ENCODE measurements at regions not wholly inside any gene's neighbourhood (a gene's known extent, or its start where the extent isn't known, plus 50 kb on each side); places are given as distances from the start of the nearest gene placed in this dataset.

GRCh38 chrX:81996166-81996565 is 794.3 kb downstream of the SH3BGRL start:
- Histone ChIP-seq H3F3A (ENCODE audit: insufficient read depth, low read length) (no peaks in the 10 kb centered on the region), H3K27me3 (replicated peaks; ENCODE audit: insufficient read depth, low read length) (no peaks in the 10 kb centered on the region), H3K9me3 (replicated peaks; ENCODE audit: insufficient read depth, low read length) (no peaks in the 10 kb centered on the region), H3K9ac (ENCODE audit: low read length) (no peak overlapping the region), H3K4me3 (ENCODE audit: low read length) (no peak overlapping the region), H3K9me2 (replicated peaks; ENCODE audit: insufficient read depth, low read length) (no peaks in the 10 kb centered on the region), H3K4me2 (ENCODE audit: low read depth, low read length) (no peak overlapping the region), H4K20me1 (ENCODE audit: insufficient read depth, low read length) (no peaks in the 10 kb centered on the region), H3K27ac (ENCODE audit: low read length) (no peak overlapping the region), H2AFZ (ENCODE audit: low read length) (no peak overlapping the region), H3K4me1 (ENCODE audit: low read length) (no peaks in the 10 kb centered on the region), H3K36me3 (replicated peaks; ENCODE audit: insufficient read depth, low read length) (no peaks in the 10 kb centered on the region), H3K79me2 (ENCODE audit: low read length) (no peaks in the 10 kb centered on the region)
- no peak for DNase-seq
- TF ChIP-seq EZH2phosphoT487 (IDR thresholded peaks at IDR 0.05; ENCODE audit: low read length): no peak
- no peak for TF ChIP-seq CTCF (IDR thresholded peaks at IDR 0.05; ENCODE audit: low read length)
- no peak for TF ChIP-seq EZH2 (optimal IDR thresholded peaks at IDR 0.05; ENCODE audit: low read depth, low read length)

GRCh38 chrX:82029571-82030218 is 827.8 kb downstream of the SH3BGRL start:
- Histone ChIP-seq H4K20me1 (ENCODE audit: insufficient read depth, low read length) (no peaks in the 10 kb centered on the region), H3K9ac (ENCODE audit: low read length) (no peak overlapping the region), H3K9me3 (replicated peaks; ENCODE audit: insufficient read depth, low read length) (no peaks in the 10 kb centered on the region), H2AFZ (ENCODE audit: low read length) (no peak overlapping the region), H3K79me2 (ENCODE audit: low read length) (no peaks in the 10 kb centered on the region), H3K9me2 (replicated peaks; ENCODE audit: insufficient read depth, low read length) (no peaks in the 10 kb centered on the region), H3K27me3 (replicated peaks; ENCODE audit: insufficient read depth, low read length) (no peaks in the 10 kb centered on the region), H3K4me1 (ENCODE audit: low read length) (no peaks in the 10 kb centered on the region), H3K4me3 (ENCODE audit: low read length) (no peak overlapping the region), H3F3A (ENCODE audit: insufficient read depth, low read length) (no peaks in the 10 kb centered on the region), H3K27ac (ENCODE audit: low read length) (no peak overlapping the region), H3K36me3 (replicated peaks; ENCODE audit: insufficient read depth, low read length) (no peaks in the 10 kb centered on the region), H3K4me2 (ENCODE audit: low read depth, low read length) (no peak overlapping the region)
- DNase-seq: no peak
- TF ChIP-seq EZH2 (optimal IDR thresholded peaks at IDR 0.05; ENCODE audit: low read depth, low read length) (no peak), EZH2phosphoT487 (IDR thresholded peaks at IDR 0.05; ENCODE audit: low read length) (no peak), CTCF (IDR thresholded peaks at IDR 0.05; ENCODE audit: low read length) (no peak)

GRCh38 chrX:82031250-82031649 is 829.3 kb downstream of the SH3BGRL start:
- H4K20me1 ChIP-seq (ENCODE audit: insufficient read depth, low read length): no peaks in the 10 kb centered on the region
- no peaks in the 10 kb centered on the region for H3K27me3 ChIP-seq (replicated peaks; ENCODE audit: insufficient read depth, low read length)
- no peak overlapping the region for H2AFZ ChIP-seq (ENCODE audit: low read length)
- H3K4me3 ChIP-seq (ENCODE audit: low read length): no peak overlapping the region
- no peak overlapping the region for H3K9ac ChIP-seq (ENCODE audit: low read length)
- H3K36me3 ChIP-seq (replicated peaks; ENCODE audit: insufficient read depth, low read length): no peaks in the 10 kb centered on the region
- H3K9me3 ChIP-seq (replicated peaks; ENCODE audit: insufficient read depth, low read length): no peaks in the 10 kb centered on the region
- H3K4me1 ChIP-seq (ENCODE audit: low read length): no peaks in the 10 kb centered on the region
- no peak for DNase-seq
- H3K4me2 ChIP-seq (ENCODE audit: low read depth, low read length): no peak overlapping the region
- TF ChIP-seq EZH2 (optimal IDR thresholded peaks at IDR 0.05; ENCODE audit: low read depth, low read length) (no peak), CTCF (IDR thresholded peaks at IDR 0.05; ENCODE audit: low read length) (no peak), EZH2phosphoT487 (IDR thresholded peaks at IDR 0.05; ENCODE audit: low read length) (no peak)
- no peak overlapping the region for H3K27ac ChIP-seq (ENCODE audit: low read length)
- H3K9me2 ChIP-seq (replicated peaks; ENCODE audit: insufficient read depth, low read length): no peaks in the 10 kb centered on the region
- no peaks in the 10 kb centered on the region for H3K79me2 ChIP-seq (ENCODE audit: low read length)
- no peaks in the 10 kb centered on the region for H3F3A ChIP-seq (ENCODE audit: insufficient read depth, low read length)

Measured in MM.1S (cell line).